GM18520 (cell line): ENCODE measurements at regions not wholly inside any gene's neighbourhood (a gene's known extent, or its start where the extent isn't known, plus 50 kb on each side); places are given as distances from the start of the nearest gene placed in this dataset.
"Not testable (repeated sequence)": the region's sequence is repeated elsewhere in the genome, so short reads cannot be mapped to it uniquely, and the experiment has no call there.

Source experiments
- ATAC-seq: cut with Tn5 transposase; IDR thresholded peaks from one replicate; pipeline ENCODE4 v1.9.1; 2021; ENCODE audit not compliant: unreplicated experiment

DNA sequence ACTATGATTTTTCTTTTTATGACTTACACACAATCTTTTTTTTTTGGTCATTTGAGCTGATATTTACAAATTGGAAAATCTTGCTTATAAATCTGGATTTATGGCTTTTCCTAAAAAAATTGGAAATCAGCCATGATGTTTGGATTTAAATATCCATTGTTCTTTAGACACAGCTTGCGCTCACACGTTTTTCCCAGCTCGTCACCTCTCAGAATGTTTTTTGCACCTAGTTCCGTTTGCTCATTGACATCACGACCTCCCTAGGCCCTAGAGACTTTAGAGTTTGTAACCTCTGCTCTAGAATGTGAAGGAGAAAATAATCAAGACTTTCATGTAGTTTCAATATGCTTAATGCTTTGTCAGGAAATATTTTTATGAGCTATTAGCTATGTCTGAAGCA, 930.5 kb downstream of the TLE4 start:
- no peak for ATAC-seq

DNA sequence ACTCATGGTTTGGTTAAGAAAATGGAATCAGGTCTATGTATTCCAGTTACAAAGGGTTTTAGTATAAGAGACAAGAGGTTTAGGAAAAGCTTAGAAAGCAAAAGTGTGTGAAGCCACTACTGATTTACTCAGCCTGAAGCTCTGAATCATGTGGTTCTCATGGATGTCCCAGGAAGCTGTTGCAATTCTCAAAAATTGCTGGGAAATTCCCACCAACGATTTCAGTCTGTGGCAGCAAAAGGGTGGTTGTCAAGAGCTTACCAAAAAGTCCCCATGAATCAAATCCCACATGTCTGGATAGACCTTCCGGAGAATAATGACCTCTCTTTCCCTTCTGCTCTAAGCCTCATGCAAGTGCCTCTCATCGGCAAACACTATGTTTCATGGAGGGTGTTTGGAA, 929.9 kb downstream of the TLE4 start:
- no peak for ATAC-seq

DNA sequence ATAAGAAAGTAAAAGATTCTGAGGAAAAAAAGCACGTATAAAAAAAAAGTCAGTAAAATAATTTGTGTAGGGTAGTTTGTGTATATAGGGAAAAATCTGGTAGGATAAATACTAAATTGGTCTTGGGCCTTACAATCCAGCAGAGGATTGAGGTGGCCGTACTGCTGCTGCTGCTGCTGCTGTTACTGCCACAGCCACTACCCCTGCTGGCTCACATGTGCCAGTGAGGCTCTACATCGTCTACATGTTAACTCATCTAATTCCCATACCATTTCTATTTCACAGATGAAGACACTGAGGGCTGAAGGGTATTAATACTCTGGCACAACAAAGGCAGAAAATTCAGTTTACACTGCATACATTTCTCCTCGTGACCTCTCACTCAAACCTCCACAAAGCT, 928.5 kb downstream of the TLE4 start:
- ATAC-seq, result no peak

DNA sequence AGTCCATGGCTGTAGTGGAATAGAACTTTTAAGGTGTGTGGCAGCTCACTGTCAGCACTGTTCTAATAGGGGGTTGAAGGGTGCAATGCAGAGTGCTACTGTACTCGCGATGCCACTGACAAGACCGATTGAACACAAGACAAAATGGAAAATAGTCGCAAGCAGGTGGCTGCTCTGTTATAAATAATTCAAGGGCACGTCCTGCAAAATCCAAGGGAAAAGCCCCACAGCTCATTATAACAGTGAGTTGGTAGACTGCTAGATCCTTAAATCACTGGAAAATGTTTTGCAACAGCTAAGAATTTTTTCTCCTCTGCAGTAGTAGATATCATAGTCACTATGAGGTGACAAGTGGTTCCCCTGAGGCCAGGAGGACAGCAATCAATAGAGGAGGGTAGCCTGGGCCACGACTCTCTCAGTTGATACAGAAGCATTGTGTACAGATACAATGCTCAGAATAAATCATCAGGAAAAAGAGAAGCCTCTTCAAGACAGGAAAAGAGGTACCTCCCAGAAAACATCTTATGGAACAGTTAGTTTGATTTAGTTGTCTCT, 926.3 kb downstream of the TLE4 start:
- no peak for ATAC-seq

DNA sequence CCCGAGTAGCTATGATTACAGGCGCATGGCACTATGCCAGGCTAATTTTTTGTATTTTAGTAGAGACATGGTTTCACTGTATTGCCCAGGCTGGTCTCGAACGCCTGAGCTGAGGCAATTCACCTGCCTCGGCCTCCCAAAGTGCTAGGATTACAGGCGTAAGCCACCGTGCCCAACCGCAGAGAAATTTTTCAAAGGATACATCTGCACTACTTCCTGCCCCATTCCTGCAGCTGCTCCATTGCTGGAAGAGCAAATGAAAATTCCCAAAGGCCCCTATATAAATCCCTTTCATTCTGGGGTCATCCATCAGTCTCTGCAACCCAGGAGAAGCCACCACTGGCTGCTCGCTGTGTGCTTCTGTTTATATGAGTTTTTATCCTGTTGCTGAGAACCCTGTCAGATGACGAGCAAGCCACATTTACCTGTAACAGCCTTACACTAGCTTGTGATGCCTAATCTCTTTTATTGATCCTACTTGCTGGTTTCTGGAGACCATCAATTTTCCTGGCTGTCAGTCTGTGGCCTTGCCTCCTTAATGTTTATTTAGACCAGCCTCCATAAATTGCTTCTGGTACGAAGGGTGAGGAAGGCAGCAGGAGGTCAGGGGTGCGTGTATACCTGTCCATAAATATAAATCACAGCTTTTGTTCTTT, 925.3 kb downstream of the TLE4 start:
- no peak for ATAC-seq

DNA sequence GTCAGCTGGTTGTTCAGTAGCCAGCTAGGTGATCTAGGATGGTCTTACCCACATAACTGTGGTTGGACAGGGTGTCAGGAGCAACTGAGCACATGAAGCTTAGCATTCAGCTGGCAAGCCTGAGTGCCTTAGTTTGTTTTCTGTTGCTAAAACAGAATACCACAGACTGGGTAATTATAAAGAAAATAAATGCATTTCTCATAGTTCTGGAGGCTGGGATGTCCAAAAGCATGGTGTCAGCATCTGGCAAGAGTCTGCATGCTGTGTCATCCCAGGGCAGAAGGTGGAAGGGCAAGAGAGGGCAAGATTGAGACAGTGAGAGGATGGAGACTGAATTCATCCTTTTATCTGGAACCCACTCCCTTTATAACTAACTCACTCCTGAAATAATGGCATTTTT, 921.5 kb downstream of the TLE4 start:
- ATAC-seq, result no peak

DNA sequence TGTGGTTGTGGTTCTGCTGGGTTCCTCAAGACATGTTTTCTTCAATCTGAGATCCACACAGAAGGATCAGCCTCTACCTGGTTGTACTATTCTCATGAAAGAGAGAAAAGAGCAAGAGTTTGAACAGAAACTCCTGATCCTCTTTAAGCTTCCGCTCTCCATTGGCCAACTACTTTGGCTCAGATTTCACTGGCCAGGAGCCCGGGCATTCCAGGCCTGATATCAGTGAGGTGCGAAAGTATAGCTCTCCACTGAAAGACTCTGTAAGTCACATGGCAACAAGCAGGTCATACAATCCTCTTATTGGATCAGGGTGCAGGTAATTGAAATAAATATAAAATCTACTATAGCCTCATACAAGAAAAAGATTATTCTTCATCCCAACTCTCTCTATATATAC, 920.5 kb downstream of the TLE4 start:
- no peak for ATAC-seq

DNA sequence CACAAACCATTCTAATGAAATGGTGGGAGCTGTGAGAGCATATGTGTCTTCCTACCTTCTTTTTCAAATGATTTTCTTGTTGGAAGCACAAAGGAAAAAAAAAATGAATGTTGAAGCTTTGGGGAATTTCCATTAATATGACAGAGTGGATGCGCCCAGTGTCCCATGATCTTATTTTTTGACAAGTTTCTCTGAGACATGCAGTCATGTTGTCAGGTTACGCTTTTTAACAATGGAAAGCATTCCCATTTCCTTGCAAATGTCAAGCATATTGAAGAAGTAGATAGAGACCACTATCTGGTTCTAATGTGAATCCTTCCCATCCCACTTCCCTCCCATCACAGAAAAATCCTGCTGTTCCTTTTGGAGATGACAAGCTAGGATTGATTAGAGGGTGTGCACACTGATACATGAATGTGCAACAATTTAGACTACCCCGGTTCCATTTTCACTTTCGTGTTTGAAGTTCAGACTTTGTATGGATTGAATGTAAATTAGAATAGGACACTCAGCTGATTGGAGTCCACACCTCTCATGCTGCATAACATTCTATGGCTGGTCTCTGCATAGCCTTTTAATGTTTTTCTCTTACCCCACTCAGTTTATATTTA, 919.4 kb downstream of the TLE4 start:
- ATAC-seq, result no peak

DNA sequence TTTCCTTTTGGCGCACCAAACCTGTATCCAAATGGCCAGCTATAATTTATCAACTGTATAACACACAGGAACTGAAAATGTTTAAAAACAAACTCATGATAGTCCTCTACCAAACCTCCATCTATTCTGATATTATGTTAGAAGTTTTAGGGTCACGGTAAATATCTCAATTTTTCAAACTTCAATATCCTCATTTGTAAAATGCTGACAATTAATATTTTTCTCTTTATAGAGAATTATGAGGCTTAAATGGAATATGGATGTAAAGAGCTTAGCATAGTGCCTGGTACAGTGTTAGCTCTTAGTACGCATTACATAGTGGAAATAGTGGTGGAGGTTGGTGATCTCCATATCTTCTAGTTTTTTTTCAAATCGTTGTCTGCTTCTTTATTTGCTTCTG, 917.6 kb downstream of the TLE4 start:
- no peak for ATAC-seq

DNA sequence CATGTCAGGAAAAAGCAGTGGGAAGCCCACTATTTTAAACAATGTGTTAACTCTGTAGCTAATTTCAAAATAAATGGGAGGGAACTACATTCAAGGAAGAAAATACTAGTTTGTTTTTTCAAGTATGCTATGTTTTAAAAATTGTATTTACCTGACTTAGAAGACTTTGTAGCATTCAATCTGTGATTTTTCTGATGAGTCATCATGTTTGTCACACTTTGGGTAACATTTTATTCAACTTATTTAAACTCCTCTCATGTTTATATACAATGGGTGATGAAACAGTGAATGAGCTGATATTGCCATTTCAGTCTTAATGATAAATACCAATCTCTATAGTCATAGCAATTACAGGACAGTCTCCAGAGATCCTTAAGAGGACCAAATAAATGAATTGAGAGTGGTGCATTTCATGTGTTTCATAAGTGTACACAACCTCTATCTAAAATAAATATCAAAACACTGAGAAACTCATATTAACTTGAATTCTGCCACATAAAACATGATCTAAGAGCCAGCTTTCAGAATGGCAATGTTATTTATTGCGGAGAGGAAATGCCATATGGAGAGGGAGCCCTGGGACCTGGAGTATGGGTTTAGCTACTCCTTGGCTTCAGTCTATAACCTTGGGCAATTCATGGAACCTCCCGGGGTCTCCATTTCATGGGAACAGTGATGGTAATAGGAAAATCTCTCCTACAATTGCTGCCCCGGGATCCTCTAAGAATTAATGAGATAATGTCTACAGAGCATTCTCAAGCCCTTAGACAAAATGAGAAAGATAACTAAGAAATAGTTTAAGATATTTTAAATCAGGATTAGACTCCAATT, 913.9 kb downstream of the TLE4 start:
- ATAC-seq, result no peak

DNA sequence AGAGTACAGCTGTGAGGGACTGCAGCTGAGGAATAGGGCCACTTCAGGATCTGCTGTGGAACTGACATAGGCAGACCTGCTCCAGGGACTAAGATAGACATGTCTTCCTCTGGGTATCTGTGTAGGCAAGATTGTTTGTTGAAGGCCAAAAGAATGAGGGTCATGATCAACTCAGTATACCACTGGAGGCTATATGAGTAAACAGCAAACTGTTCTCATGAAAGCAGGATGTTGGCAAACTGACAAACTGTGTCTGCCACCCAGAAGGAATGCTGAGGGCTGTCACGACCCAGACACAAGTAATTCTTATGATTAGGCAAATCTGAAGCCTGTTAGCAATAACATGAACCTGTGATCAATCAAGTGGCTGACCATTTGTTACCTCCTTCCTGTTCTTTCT, 910.5 kb downstream of the TLE4 start:
- not testable (repeated sequence) for ATAC-seq

DNA sequence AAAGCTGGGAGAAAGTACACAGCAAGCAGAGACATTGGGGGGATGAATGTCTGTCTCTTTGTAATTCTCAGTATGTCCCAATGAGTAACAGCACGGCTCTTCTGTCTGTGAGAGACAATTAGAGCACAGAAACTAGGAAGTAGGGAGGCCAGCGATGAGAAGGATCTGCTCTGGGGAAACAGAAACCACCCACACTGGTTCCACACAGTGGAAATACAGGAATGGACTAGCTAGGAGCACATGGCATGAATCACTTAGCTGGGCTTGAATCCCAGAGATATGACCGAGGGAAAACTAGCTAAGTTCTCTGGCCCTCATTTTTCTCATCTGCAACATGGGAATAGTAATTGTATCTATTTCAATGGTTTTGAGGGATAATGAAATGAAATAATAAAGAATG, 895.9 kb downstream of the TLE4 start:
- ATAC-seq, result no peak

DNA sequence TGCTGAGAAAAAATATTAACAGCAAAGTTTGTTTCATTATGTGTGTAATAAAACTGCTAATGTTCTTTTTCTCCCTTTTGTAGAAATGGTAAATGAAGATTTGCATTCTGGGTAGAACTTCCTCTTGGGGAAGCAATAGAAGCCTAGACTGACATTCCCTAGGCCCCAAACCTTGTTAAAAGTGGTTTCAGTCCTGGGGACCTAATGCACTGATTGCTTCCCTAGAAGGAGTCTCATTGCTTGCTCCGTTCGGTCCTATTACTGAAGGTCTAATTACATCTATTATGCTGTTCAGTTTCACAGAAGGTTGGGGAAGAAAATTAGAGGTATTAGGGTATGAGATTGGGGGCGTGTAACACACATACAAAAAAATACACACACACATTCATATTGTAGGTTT, 893.8 kb downstream of the TLE4 start:
- ATAC-seq, result no peak

DNA sequence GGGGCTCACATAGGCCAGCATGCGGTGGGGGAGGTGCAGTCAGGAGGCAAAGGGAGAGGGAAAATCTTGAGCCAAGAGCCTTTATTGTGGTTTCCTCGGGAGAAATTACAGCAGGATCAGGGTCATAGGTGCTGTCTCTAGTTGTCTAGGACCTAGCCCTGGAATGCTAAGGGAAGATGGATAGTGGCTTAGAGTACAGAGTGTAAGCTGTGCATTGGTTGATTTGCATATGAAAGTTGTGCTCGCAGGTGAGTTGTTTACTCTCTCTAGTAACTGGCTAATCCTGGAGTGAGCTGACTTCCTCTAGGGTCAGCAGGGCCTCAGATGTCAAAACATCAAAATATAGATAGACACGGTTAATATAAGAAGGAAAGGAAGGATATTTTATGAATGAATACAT, 877.7 kb downstream of the TLE4 start:
- ATAC-seq, result no peak

DNA sequence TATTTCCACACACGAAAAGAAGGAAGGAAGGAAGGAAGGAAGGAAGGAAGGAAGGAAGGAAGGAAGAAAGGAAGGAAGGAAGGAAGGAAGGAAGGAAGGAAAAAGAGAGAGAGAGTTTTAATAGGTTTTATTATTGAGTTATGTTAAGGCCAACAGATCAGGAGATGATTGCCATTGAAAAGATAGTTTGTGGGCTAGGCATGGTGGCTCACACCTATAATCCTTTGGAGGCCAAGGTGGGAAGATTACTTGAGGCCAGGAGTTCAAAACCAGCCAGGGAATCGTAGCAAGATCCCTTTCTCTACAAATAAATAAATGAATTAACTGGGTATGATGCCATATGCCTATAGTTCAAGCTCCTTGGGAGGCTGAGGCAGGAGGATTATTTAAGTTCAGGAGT, 877.2 kb downstream of the TLE4 start:
- no peak for ATAC-seq

DNA sequence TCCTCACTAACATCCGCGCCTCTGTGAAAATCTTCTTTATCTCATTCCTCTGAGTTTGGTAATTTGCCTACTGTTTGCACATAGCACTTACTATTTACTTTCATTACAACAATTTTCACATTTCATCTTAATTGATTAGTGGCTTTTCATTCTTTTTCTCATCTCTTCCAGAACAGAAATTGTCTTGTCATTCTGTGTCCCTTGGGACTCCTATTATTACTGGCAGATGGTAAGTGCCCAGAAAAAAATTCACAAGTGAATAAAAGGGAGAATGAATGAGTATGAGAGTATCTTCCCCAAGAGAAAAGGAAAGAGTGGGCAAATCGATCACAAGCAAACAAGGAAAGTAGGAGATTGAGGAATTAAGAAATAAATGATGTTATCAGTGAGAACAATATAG, 876.1 kb downstream of the TLE4 start:
- ATAC-seq, result no peak

DNA sequence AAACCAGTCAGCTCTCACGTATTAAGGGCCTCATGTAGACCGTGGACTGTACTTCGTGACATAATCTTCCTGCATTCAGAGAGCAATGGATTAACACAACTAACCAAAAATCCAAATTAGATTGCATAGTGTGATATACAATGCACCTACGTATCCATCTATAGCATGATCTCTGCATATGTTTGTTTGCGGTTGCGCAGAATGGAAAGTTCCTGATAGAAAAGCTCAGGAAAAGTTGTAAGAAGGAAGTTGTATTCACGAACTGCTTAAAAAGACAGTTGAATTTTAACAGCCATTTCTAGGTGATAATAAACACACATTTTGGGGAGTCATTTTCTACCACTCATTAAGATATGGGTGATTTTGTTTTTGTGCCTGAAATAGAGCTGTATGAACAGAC, 869.0 kb downstream of the TLE4 start:
- ATAC-seq, result no peak

DNA sequence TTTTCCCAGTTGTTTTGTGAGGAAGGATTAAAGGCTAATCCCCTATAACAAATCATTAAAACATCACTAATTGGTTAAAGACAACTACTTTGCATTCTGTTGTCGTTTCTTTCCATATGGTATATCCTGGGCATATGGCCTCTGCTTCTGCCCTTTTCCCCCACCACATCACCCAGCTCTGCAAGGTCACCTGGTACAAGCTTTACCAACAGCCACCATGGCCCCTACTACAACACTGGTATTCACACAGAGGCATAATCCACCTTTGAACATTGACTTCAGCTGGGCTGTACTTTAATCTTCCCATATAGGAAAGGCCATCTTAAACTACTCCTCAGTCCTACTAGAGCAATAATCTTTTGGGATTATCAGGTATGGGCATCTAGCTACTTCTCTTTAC, 866.1 kb downstream of the TLE4 start:
- no peak for ATAC-seq

DNA sequence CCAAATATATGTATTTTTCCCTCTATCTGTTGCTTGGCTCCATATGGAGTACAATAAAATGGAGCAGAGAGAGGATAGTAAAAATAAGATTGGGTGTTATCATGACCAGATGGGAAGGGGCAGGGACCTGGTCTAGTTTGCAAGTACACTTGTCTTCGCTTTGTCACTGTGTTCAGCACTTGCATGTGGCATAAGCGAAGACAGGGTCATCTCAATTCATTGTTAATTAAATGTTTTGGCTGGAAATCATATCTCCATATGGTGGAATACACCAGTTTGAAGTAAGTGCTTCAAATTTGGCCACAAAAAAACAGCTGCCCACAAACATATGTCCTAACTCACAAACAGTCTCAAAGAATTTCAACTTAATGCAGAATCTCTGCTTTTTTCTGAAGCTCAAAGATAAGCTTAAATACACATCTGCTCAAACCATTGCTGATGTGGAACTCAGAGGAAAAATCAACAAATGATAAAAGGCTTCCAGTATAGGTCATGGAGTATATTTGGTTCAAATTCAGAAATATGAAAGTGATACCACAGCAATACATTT, 865.4 kb downstream of the TLE4 start:
- ATAC-seq, result no peak

DNA sequence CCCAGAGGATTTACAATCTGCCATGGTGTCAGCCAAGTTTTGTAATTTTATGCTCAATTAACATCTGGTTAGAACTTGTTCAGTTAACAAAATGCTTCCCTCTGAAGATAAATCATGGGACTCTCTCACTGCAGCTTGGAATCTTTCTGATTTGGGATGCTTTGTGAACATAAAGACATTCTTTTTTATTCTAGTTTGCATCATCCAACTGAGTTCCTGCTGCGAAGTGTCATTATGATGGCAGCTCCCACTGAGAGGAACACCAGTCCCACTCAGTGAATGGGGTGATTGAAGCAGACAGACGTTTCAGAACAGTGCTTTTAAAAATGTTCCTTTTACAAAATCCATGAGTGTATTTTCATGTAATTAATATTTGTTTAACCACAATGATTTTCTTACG, 863.8 kb downstream of the TLE4 start:
- no peak for ATAC-seq

DNA sequence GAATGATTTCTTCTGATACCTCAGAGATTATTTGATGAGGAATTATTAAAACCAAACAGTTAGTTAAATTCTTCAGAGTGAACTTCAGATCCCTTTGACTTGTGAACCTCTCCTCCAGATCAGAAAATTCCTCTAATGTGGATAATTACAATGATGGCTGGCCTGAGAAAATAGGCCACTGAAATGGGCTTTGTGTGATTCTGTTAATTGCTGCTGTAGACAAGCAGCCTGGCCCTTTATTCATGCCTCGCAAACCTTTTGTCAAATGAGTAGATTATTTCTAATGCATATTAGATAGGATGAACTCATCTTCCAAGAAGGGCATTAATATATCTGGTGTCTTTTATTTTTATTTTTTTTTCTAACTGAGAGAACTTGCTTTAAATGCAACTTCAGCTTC, 855.2 kb downstream of the TLE4 start:
- ATAC-seq, result no peak
